ENCODE measurements at regions not wholly inside any gene's neighbourhood (a gene's known extent, or its start where the extent isn't known, plus 50 kb on each side); places are given as distances from the start of the nearest gene placed in this dataset.

DNA sequence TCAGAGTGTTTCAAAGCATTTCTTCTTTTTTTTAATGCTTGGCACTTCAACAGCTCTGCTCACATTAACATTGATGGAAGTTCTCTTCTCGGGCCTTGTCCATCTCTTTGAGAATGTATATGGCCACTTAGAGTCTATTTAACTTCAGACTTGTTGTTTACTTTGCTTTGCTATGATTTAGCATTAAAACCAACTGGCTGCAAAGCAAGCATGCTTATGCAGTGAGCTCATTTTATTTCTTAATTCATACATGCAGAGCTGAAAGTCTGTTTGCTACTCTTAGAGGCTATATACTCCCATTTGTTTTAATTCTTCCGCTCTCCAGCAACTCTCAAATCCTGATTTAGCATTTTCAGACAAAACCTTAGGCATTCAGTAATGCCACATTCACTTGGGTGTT lies 107.6 kb upstream of the PACRGL start (continued):
- TF ChIP-seq, protein P1, sequence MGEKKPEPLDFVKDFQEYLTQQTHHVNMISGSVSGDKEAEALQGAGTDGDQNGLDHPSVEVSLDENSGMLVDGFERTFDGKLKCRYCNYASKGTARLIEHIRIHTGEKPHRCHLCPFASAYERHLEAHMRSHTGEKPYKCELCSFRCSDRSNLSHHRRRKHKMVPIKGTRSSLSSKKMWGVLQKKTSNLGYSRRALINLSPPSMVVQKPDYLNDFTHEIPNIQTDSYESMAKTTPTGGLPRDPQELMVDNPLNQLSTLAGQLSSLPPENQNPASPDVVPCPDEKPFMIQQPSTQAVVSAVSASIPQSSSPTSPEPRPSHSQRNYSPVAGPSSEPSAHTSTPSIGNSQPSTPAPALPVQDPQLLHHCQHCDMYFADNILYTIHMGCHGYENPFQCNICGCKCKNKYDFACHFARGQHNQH (CRISPR knock-in tag; IDR thresholded peaks at IDR 0.05) = no peak
- no peak for TF ChIP-seq HNRNPK (IDR thresholded peaks at IDR 0.05; ENCODE audit: low read depth, low read length, poor library complexity, severe bottlenecking)
- TF ChIP-seq, protein P2, sequence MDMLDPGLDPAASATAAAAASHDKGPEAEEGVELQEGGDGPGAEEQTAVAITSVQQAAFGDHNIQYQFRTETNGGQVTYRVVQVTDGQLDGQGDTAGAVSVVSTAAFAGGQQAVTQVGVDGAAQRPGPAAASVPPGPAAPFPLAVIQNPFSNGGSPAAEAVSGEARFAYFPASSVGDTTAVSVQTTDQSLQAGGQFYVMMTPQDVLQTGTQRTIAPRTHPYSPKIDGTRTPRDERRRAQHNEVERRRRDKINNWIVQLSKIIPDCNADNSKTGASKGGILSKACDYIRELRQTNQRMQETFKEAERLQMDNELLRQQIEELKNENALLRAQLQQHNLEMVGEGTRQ (IDR thresholded peaks at IDR 0.05; ENCODE audit: low read depth, low read length) = no peak
- TF ChIP-seq, protein P2 (CRISPR knock-in tag; IDR thresholded peaks at IDR 0.05; ENCODE audit: borderline replicate concordance) = no peak

DNA sequence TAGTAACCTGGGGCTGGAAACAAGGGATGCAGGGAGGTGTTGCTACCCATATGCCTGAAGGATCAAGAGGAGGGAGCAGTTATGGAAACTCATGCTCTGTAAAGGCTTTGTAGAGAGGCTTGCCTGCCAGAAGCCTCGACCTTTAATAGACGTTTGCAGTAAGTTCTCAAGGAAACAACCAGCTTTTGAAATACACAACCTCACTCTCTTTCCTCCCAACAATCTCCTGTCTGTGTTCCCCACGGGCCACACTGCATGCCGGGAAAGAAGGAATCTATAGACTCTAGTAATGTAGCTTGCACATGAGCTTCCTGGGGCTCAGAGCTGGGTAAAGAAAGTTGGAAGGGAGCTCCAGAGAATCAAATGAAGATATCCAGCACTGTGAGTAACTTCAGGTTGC lies 101.6 kb upstream of the PACRGL start:
- no peaks in the 10 kb centered on the region for H3K79me2 ChIP-seq (ENCODE audit: insufficient read depth, low read length)
- no peak overlapping the region for H3K27ac ChIP-seq (ENCODE audit: extremely low read length, insufficient read depth, low read length)
- no peaks in the 10 kb centered on the region for H3K9me3 ChIP-seq (ENCODE audit: low read length)
- H3K36me3 ChIP-seq (replicated peaks in 1 of 2; ENCODE audit: control insufficient read depth in 1 of 2, insufficient read depth in 2 of 2, low read length in 2 of 2) = no peaks in the 10 kb centered on the region
- H3K4me2 ChIP-seq (ENCODE audit: low read depth, low read length) = no peak overlapping the region
- CTCF ChIA-PET (ENCODE audit: low intra/inter-chr PET ratio, low total read pairs) = no interaction called here
- in situ Hi-C loops (cut with HindIII; ENCODE audit: extremely low pct_ligation_motif_present, low pct_unique_long_range_greater_than_20kb) (no loop called here), intact Hi-C loops (cut with micrococcal nuclease; ENCODE audit: unreplicated experiment) (no loop called here)
- H3K9ac ChIP-seq (ENCODE audit: insufficient read depth, low read depth, low read length) = no peak overlapping the region
- ATAC-seq (no peak), DNase-seq (ENCODE audit: low spot score) (no peak), FAIRE-seq (no peak)
- BruUV-seq (replicated peaks) = no TSS peak
- no peaks in the 10 kb centered on the region for H3K4me1 ChIP-seq (ENCODE audit: insufficient read depth, low read length)
- H2AFZ ChIP-seq (ENCODE audit: low read length) = no peak overlapping the region
- 17% methylated on average over 2 of the region's 4 CpGs for WGBS (ENCODE audit: low lambda C conversion rate)
- POLR2A ChIA-PET = no interaction called here
- no peak overlapping the region for H3K4me3 ChIP-seq (replicated peaks in 1 of 3; ENCODE audit: insufficient read depth in 1 of 3, low read depth in 2 of 3, low read length in 3 of 3)
- H3K27me3 ChIP-seq (ENCODE audit: control insufficient read depth in 1 of 2, insufficient read depth in 2 of 2, low read length in 2 of 2) = no peaks in the 10 kb centered on the region
- H4K20me1 ChIP-seq (ENCODE audit: insufficient read depth, low read length) = no peaks in the 10 kb centered on the region
- TF ChIP-seq ZFAT (CRISPR knock-in tag; conservative IDR thresholded peaks at IDR 0.05) (no peak), ZFY (CRISPR knock-in tag; IDR thresholded peaks at IDR 0.05) (no peak), TEAD2 (CRISPR knock-in tag; IDR thresholded peaks at IDR 0.05) (no peak), MAFG (CRISPR knock-in tag; IDR thresholded peaks at IDR 0.05) (no peak), TBX2 (CRISPR knock-in tag; IDR thresholded peaks at IDR 0.05; ENCODE audit: borderline replicate concordance) (no peak), ZNF136 (CRISPR knock-in tag; IDR thresholded peaks at IDR 0.05; ENCODE audit: low read depth) (no peak), ZBTB21 (CRISPR knock-in tag; IDR thresholded peaks at IDR 0.05) (no peak)
- TF ChIP-seq, protein P3, sequence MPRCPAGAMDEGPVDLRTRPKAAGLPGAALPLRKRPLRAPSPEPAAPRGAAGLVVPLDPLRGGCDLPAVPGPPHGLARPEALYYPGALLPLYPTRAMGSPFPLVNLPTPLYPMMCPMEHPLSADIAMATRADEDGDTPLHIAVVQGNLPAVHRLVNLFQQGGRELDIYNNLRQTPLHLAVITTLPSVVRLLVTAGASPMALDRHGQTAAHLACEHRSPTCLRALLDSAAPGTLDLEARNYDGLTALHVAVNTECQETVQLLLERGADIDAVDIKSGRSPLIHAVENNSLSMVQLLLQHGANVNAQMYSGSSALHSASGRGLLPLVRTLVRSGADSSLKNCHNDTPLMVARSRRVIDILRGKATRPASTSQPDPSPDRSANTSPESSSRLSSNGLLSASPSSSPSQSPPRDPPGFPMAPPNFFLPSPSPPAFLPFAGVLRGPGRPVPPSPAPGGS (CRISPR knock-in tag; IDR thresholded peaks at IDR 0.05) = no peak
